ENCODE measurements at regions not wholly inside any gene's neighbourhood (a gene's known extent, or its start where the extent isn't known, plus 50 kb on each side); places are given as distances from the start of the nearest gene placed in this dataset.

GRCh38 chrX:121854614-121854911 is 807.2 kb downstream of the GLUD2 start:
- TF ChIP-seq POLR2AphosphoS5 (IDR thresholded peaks at IDR 0.05) (no peak), CTCF (IDR thresholded peaks at IDR 0.05) (no peak), POLR2A (IDR thresholded peaks at IDR 0.05) (no peak)
